Liver (tissue), 8 donors: ENCODE measurements at regions not wholly inside any gene's neighbourhood (a gene's known extent, or its start where the extent isn't known, plus 50 kb on each side); places are given as distances from the start of the nearest gene placed in this dataset.

Source experiments
- DNase-seq: peaks from one replicate; pipeline ENCODE4 v3.0.0-alpha.2; 2017; ENCODE audit warnings: low spot score
- H3K27ac ChIP-seq, 2 donors: one replicate each; pipeline ENCODE4 v1.7.0; 2013; ENCODE audit warnings: inconsistent platforms in 2 of 2, low read length in 2 of 2, control low read depth in 1 of 2, low read depth in 1 of 2, mild to moderate bottlenecking in 1 of 2
- H3K27me3 ChIP-seq, 4 donors: one replicate each; pipeline versions ENCODE4 v1.6.1 to v1.7.0; 2013; ENCODE audit warnings: low read length in 3 of 4, inconsistent platforms in 1 of 4, mild to moderate bottlenecking in 1 of 4, moderate library complexity in 1 of 4; ENCODE audit not compliant: control insufficient read depth in 4 of 4, insufficient read depth in 4 of 4
- H3K36me3 ChIP-seq, 4 donors: one replicate each; pipeline versions ENCODE4 v1.6.1 to v1.7.0; 2013; ENCODE audit warnings: low read length in 3 of 4, mild to moderate bottlenecking in 3 of 4, low read depth in 1 of 4, moderate library complexity in 1 of 4; ENCODE audit not compliant: control insufficient read depth in 4 of 4, insufficient read depth in 3 of 4
- H3K4me1 ChIP-seq, 4 donors: one replicate each; pipeline versions ENCODE4 v1.6.1 to v1.7.0; 2013; ENCODE audit warnings: low read length in 3 of 4, mild to moderate bottlenecking in 3 of 4, moderate library complexity in 1 of 4; ENCODE audit not compliant: control insufficient read depth in 4 of 4, insufficient read depth in 4 of 4
- H3K4me3 ChIP-seq, 3 donors: one replicate each; pipeline versions ENCODE4 v1.6.1 to v1.7.0; 2013; ENCODE audit warnings: low read length in 3 of 3, control low read depth in 1 of 3, low read depth in 1 of 3, mild to moderate bottlenecking in 1 of 3
- H3K9ac ChIP-seq, 2 donors: one replicate each; pipeline ENCODE4 v1.7.0; 2013; ENCODE audit warnings: low read length in 2 of 2, mild to moderate bottlenecking in 2 of 2, moderate library complexity in 2 of 2, control low read depth in 1 of 2, low read depth in 1 of 2
- H3K9me3 ChIP-seq, 4 donors: one replicate each; pipeline versions ENCODE4 v1.6.1 to v1.7.0; 2013; ENCODE audit warnings: low read length in 3 of 4; ENCODE audit not compliant: control insufficient read depth in 4 of 4
- EGR1 ChIP-seq, 2 donors: IDR thresholded peaks; 2 replicates each; pipeline ENCODE4 v1.6.1; 2016 to 2018; ENCODE audit warnings: antibody characterized with exemption in 2 of 2, low read depth in 2 of 2
- FOXA1 ChIP-seq: IDR thresholded peaks from 2 replicates; pipeline ENCODE4 v1.6.1; 2016; ENCODE audit warnings: antibody characterized with exemption
- FOXA2 ChIP-seq: IDR thresholded peaks from 2 replicates; pipeline ENCODE4 v1.6.1; 2016; ENCODE audit warnings: antibody characterized with exemption
- GABPA ChIP-seq, 2 donors: IDR thresholded peaks in 1 of 2; conservative IDR thresholded peaks in 1 of 2; 2 replicates each; pipeline ENCODE4 v1.6.1; 2016; ENCODE audit warnings: antibody characterized with exemption in 2 of 2, mild to moderate bottlenecking in 1 of 2, moderate library complexity in 1 of 2
- HNF4A ChIP-seq, 2 donors: conservative IDR thresholded peaks; 2 replicates each; pipeline ENCODE4 v1.6.1; 2016; ENCODE audit warnings: antibody characterized with exemption in 2 of 2, mild to moderate bottlenecking in 2 of 2
- HNF4G ChIP-seq: IDR thresholded peaks from 2 replicates; pipeline ENCODE4 v1.6.1; 2016; ENCODE audit warnings: antibody characterized with exemption
- JUND ChIP-seq, 2 donors: IDR thresholded peaks; 2 replicates each; pipeline ENCODE4 v1.6.1; 2016; ENCODE audit warnings: antibody characterized with exemption in 2 of 2
- NR2F2 ChIP-seq: IDR thresholded peaks from 2 replicates; pipeline ENCODE4 v1.6.1; 2016; ENCODE audit warnings: antibody characterized with exemption
- RAD21 ChIP-seq, 2 donors: IDR thresholded peaks; 2 replicates each; pipeline ENCODE4 v1.6.1; 2016; ENCODE audit warnings: antibody characterized with exemption in 2 of 2, mild to moderate bottlenecking in 2 of 2
- RXRA ChIP-seq, 2 donors: IDR thresholded peaks; 2 replicates each; pipeline ENCODE4 v1.6.1; 2017 to 2018; ENCODE audit warnings: antibody characterized with exemption in 2 of 2, mild to moderate bottlenecking in 1 of 2
- SP1 ChIP-seq: IDR thresholded peaks from 2 replicates; pipeline ENCODE4 v1.6.1; 2018; ENCODE audit warnings: antibody characterized with exemption, mild to moderate bottlenecking
- TAF1 ChIP-seq: conservative IDR thresholded peaks from 2 replicates; pipeline ENCODE4 v1.6.1; 2016; ENCODE audit warnings: antibody characterized with exemption, mild to moderate bottlenecking
- YY1 ChIP-seq: IDR thresholded peaks from 2 replicates; pipeline ENCODE4 v1.6.1; 2016; ENCODE audit warnings: antibody characterized with exemption, mild to moderate bottlenecking
- ZBTB33 ChIP-seq: IDR thresholded peaks from 2 replicates; pipeline ENCODE4 v1.6.1; 2016; ENCODE audit warnings: antibody characterized with exemption
- WGBS: extraction: QIAGEN DNeasy Blood & Tissue Kit; methylation state at CpG from one replicate; pipeline ENCODE4 v1.1.7; 2013; 5-methylcytosine and 5-hydroxymethylcytosine counted together
- TF ChIP-seq, protein P1 (sequence below): IDR thresholded peaks from 2 replicates; pipeline ENCODE4 v1.6.1; 2016; ENCODE audit warnings: antibody characterized with exemption, mild to moderate bottlenecking
- TF ChIP-seq, protein P2 (sequence below): IDR thresholded peaks from 2 replicates; pipeline ENCODE4 v1.6.1; 2016; ENCODE audit warnings: antibody characterized with exemption
- TF ChIP-seq, protein P3 (sequence below): fragments of 150-350 bp; IDR thresholded peaks from 2 replicates; pipeline ENCODE4 v1.5.1; 2017; ENCODE audit warnings: improper control_type of control experiment, low read depth, low read length; ENCODE audit not compliant: missing input control
- donor health status: healthy.
- donor health status: healthy.
- donor health status: healthy.
- donor health status: healthy.
- donor health status: healthy.

- H3K9ac ChIP-seq = no peak overlapping the region
- no peak overlapping the region for H3K27ac ChIP-seq
- TF ChIP-seq JUND (IDR thresholded peaks at IDR 0.05) (no peak), RXRA (IDR thresholded peaks at IDR 0.05) (no peak), RAD21 (IDR thresholded peaks at IDR 0.05) (no peak), NR2F2 (no peak), FOXA1 (no peak), TAF1 (no peak), HNF4A (conservative IDR thresholded peaks at IDR 0.05) (no peak)
- H3K4me1 ChIP-seq = peaks cover 0 to 2% (median 0%) of the 10 kb centered on the region in 4 donors
- no peak overlapping the region for H3K4me3 ChIP-seq
- no peak for DNase-seq
- WGBS = 89% methylated on average over 1 of the region's 1 CpG
- no peaks in the 10 kb centered on the region for H3K36me3 ChIP-seq
- no peaks in the 10 kb centered on the region for H3K9me3 ChIP-seq
- no peaks in the 10 kb centered on the region for H3K27me3 ChIP-seq
These were observed 193.6 kb upstream of the FANCL start for GRCh38 chr2:58434692-58435091.

DNA sequence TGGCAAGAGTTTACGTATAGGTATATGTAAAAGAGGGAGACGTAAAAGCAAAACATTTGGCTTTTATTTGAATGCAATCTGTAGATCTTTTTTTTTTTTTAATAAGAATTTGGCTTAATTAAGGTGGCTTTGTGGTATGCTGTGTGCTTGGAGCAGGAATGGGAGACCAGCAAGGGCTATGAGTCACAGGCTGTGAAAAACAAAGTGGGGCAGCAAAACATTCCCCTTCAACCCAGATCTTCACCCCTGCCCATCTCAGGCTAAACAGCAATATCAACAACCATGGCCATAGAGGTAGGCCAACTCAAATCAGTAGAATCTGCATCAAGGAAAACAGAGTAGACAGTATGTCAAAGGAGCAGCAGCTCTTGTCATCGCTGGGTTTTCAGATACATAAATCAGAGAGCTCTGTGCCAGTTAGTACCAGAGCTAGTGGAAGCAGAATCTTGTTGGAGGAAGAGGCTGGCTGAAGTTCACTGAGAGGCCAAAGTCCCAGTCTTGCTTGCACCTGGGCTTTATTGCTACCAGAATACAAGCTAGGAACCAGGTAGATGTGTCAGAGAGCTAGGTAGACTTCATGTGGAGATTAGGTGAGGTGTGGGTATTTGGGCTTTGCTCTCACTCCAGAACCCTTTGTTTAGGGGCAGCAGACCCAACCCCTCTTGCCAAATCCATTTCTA lies 191.5 kb upstream of the FANCL start:
- TF ChIP-seq GABPA (IDR thresholded peaks at IDR 0.05 in 1 of 2, conservative IDR thresholded peaks at IDR 0.05 in 1 of 2) (no peak), HNF4A (conservative IDR thresholded peaks at IDR 0.05) (no peak), YY1 (no peak), SP1 (no peak), EGR1 (IDR thresholded peaks at IDR 0.05; ENCODE audit: low read depth in 2 of 2) (no peak), HNF4G (no peak), TAF1 (no peak), JUND (IDR thresholded peaks at IDR 0.05) (no peak), RXRA (IDR thresholded peaks at IDR 0.05) (no peak), FOXA1 (no peak), RAD21 (IDR thresholded peaks at IDR 0.05) (no peak), FOXA2 (no peak), NR2F2 (no peak), ZBTB33 (no peak)
- TF ChIP-seq, protein P1, sequence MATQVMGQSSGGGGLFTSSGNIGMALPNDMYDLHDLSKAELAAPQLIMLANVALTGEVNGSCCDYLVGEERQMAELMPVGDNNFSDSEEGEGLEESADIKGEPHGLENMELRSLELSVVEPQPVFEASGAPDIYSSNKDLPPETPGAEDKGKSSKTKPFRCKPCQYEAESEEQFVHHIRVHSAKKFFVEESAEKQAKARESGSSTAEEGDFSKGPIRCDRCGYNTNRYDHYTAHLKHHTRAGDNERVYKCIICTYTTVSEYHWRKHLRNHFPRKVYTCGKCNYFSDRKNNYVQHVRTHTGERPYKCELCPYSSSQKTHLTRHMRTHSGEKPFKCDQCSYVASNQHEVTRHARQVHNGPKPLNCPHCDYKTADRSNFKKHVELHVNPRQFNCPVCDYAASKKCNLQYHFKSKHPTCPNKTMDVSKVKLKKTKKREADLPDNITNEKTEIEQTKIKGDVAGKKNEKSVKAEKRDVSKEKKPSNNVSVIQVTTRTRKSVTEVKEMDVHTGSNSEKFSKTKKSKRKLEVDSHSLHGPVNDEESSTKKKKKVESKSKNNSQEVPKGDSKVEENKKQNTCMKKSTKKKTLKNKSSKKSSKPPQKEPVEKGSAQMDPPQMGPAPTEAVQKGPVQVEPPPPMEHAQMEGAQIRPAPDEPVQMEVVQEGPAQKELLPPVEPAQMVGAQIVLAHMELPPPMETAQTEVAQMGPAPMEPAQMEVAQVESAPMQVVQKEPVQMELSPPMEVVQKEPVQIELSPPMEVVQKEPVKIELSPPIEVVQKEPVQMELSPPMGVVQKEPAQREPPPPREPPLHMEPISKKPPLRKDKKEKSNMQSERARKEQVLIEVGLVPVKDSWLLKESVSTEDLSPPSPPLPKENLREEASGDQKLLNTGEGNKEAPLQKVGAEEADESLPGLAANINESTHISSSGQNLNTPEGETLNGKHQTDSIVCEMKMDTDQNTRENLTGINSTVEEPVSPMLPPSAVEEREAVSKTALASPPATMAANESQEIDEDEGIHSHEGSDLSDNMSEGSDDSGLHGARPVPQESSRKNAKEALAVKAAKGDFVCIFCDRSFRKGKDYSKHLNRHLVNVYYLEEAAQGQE = no peak
- TF ChIP-seq, protein P2, sequence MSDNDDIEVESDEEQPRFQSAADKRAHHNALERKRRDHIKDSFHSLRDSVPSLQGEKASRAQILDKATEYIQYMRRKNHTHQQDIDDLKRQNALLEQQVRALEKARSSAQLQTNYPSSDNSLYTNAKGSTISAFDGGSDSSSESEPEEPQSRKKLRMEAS = no peak
- TF ChIP-seq, protein P3, sequence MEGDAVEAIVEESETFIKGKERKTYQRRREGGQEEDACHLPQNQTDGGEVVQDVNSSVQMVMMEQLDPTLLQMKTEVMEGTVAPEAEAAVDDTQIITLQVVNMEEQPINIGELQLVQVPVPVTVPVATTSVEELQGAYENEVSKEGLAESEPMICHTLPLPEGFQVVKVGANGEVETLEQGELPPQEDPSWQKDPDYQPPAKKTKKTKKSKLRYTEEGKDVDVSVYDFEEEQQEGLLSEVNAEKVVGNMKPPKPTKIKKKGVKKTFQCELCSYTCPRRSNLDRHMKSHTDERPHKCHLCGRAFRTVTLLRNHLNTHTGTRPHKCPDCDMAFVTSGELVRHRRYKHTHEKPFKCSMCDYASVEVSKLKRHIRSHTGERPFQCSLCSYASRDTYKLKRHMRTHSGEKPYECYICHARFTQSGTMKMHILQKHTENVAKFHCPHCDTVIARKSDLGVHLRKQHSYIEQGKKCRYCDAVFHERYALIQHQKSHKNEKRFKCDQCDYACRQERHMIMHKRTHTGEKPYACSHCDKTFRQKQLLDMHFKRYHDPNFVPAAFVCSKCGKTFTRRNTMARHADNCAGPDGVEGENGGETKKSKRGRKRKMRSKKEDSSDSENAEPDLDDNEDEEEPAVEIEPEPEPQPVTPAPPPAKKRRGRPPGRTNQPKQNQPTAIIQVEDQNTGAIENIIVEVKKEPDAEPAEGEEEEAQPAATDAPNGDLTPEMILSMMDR = no peak
- no peaks in the 10 kb centered on the region for H3K36me3 ChIP-seq
- H3K27ac ChIP-seq = no peak overlapping the region
- H3K9ac ChIP-seq = no peak overlapping the region
- H3K9me3 ChIP-seq = no peaks in the 10 kb centered on the region
- peaks cover 0 to 8% (median 0%) of the 10 kb centered on the region in 4 donors for H3K27me3 ChIP-seq
- no peak for DNase-seq
- peaks cover 5 to 10% (median 6%) of the 10 kb centered on the region in 4 donors for H3K4me1 ChIP-seq
- H3K4me3 ChIP-seq = no peak overlapping the region
- WGBS = 81% methylated on average over 3 of the region's 3 CpGs
